ENCODE measurements at regions not wholly inside any gene's neighbourhood (a gene's known extent, or its start where the extent isn't known, plus 50 kb on each side); places are given as distances from the start of the nearest gene placed in this dataset.
"Not testable (repeated sequence)": the region's sequence is repeated elsewhere in the genome, so short reads cannot be mapped to it uniquely, and the experiment has no call there.

GRCh38 chr1:194795917-194796593 lies 1609.6 kb upstream of the B3GALT2 start:
- ATAC-seq (no peak), DNase-seq (ENCODE audit: low spot score) (no peak)

- no peak for ATAC-seq
- DNase-seq (ENCODE audit: low spot score), result no peak
Observed at GRCh38 chr1:194787001-194787400, 1600.6 kb upstream of the B3GALT2 start.

GRCh38 chr1:194786027-194786426 lies 1599.6 kb upstream of the B3GALT2 start:
- DNase-seq (ENCODE audit: low spot score) (no peak), ATAC-seq (no peak)

- ATAC-seq (no peak), DNase-seq (ENCODE audit: low spot score) (no peak)
Observed at GRCh38 chr1:194776657-194777056, 1590.2 kb upstream of the B3GALT2 start.

GRCh38 chr1:194774535-194774934 lies 1588.1 kb upstream of the B3GALT2 start:
- ATAC-seq, result no peak

GRCh38 chr1:194755241-194755994 lies 1569.0 kb upstream of the B3GALT2 start:
- DNase-seq (ENCODE audit: low spot score), result no peak

More at GRCh38 chr1:194774535-194774934, 1588.1 kb upstream of the B3GALT2 start:
- DNase-seq (ENCODE audit: low spot score), result no peak

GRCh38 chr1:194738843-194739242 lies 1552.4 kb upstream of the B3GALT2 start:
- not testable (repeated sequence) for DNase-seq (ENCODE audit: low spot score); ATAC-seq

More at GRCh38 chr1:194755241-194755994, 1569.0 kb upstream of the B3GALT2 start:
- ATAC-seq, result no peak

- DNase-seq (ENCODE audit: low spot score), result no peak
- no peak for ATAC-seq
Observed at GRCh38 chr1:194734970-194735369, 1548.6 kb upstream of the B3GALT2 start.

GRCh38 chr1:194731025-194731424 lies 1544.6 kb upstream of the B3GALT2 start:
- no peak for DNase-seq (ENCODE audit: low spot score)
- no peak for ATAC-seq

- ATAC-seq, result no peak
- no peak for DNase-seq (ENCODE audit: low spot score)
Observed at GRCh38 chr1:194730304-194730703, 1543.9 kb upstream of the B3GALT2 start.

GRCh38 chr1:194723067-194723466 lies 1536.7 kb upstream of the B3GALT2 start:
- DNase-seq (ENCODE audit: low spot score) (no peak), ATAC-seq (no peak)

GRCh38 chr1:194717941-194718340 lies 1531.5 kb upstream of the B3GALT2 start:
- DNase-seq (ENCODE audit: low spot score), result no peak
- ATAC-seq, result no peak

GRCh38 chr1:194717334-194717733 lies 1530.9 kb upstream of the B3GALT2 start:
- no peak for DNase-seq (ENCODE audit: low spot score)
- ATAC-seq, result no peak

- DNase-seq (ENCODE audit: low spot score), result no peak
- ATAC-seq, result no peak
Observed at GRCh38 chr1:194710671-194711070, 1524.3 kb upstream of the B3GALT2 start.

GRCh38 chr1:194709439-194709838 lies 1523.0 kb upstream of the B3GALT2 start:
- DNase-seq (ENCODE audit: low spot score) (no peak), ATAC-seq (no peak)

GRCh38 chr1:194707074-194707473 lies 1520.7 kb upstream of the B3GALT2 start:
- DNase-seq (ENCODE audit: low spot score), result no peak
- no peak for ATAC-seq

- DNase-seq (ENCODE audit: low spot score) (no peak), ATAC-seq (no peak)
Observed at GRCh38 chr1:194705123-194705854, 1518.9 kb upstream of the B3GALT2 start.

GRCh38 chr1:194698908-194699318 lies 1512.5 kb upstream of the B3GALT2 start:
- DNase-seq (ENCODE audit: low spot score), result no peak
- no peak for ATAC-seq

- DNase-seq (ENCODE audit: low spot score) (no peak), ATAC-seq (no peak)
Observed at GRCh38 chr1:194693244-194693643, 1506.8 kb upstream of the B3GALT2 start.

- no peak for DNase-seq (ENCODE audit: low spot score)
Observed at GRCh38 chr1:194684636-194685035, 1498.2 kb upstream of the B3GALT2 start.

GRCh38 chr1:194658090-194658439 lies 1471.7 kb upstream of the B3GALT2 start:
- ATAC-seq (no peak), DNase-seq (ENCODE audit: low spot score) (no peak)

More at GRCh38 chr1:194684636-194685035, 1498.2 kb upstream of the B3GALT2 start:
- no peak for ATAC-seq

GRCh38 chr1:194654956-194655355 lies 1468.5 kb upstream of the B3GALT2 start:
- ATAC-seq, result no peak
- no peak for DNase-seq (ENCODE audit: low spot score)

Measured in left lobe of liver (tissue), 2 donors.